DMS 273 (cell line): ENCODE measurements at regions not wholly inside any gene's neighbourhood (a gene's known extent, or its start where the extent isn't known, plus 50 kb on each side); places are given as distances from the start of the nearest gene placed in this dataset.
A peak's percentile ranks its signal among the peaks of the same experiment; 100 is the strongest.

ENCODE experiments used
- DNase-seq: peaks from one replicate; lab custom pipeline; 2025; ENCODE audit not compliant: unreplicated experiment; lab: John Stamatoyannopoulos, UW

DNA sequence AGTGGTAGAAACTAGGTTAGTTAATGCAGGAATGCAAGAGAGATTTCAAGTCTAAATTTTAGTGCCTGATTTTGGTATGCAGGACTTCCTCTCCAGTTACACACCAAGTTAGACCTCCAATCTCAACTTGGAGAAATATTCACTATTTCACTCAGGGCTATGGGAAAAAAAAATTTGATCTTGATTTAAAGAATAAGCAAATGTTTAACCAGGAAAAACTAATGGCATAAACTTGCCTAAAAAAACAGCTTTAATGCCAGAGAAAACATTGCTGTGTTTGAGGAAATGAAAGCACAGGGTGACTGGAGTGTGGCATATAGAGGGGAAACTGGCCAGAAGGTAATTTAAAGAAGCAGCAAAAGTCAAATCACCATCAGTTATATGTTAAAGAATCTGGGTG is 575.4 kb upstream of the LRRC4C start:
- DNase-seq = no peak

DNA sequence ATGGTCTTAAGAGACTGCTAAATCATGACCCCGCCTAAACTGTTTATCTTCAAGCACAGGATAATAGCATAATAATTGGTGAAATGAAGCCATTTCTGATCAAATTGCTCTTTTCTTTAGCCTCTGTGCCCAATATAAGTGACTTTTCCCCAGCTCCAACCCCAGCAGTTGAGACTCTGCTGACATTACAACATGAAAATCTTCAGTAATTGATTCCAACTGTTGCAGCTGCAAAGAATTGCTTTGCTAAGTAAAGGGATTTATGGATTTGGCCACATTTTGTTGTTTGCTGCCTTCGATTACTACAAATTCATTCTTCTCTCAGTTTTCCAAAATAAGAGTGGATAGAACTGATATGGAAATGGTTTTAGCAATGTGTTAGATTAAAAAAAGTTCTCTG is 576.7 kb upstream of the LRRC4C start:
- DNase-seq = no peak

DNA sequence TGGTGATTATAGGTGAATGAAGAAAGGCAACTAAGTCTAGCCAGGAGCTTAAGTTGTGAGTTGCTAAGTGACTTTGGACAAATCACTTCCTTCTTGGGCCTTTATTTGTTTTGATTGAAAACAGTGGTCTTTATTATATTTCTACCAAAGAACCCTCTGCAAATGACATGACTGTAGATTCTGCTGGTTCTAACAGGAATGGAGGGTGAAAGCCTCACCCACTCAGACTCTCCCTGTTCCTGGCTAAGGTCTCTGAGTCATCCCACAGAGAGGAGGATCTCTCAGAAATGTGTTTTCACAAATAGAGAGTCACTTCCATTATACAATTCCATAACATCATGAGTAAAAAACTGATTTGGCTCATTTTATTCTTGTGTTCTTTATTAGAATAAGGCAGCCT is 583.9 kb upstream of the LRRC4C start:
- DNase-seq = no peak

DNA sequence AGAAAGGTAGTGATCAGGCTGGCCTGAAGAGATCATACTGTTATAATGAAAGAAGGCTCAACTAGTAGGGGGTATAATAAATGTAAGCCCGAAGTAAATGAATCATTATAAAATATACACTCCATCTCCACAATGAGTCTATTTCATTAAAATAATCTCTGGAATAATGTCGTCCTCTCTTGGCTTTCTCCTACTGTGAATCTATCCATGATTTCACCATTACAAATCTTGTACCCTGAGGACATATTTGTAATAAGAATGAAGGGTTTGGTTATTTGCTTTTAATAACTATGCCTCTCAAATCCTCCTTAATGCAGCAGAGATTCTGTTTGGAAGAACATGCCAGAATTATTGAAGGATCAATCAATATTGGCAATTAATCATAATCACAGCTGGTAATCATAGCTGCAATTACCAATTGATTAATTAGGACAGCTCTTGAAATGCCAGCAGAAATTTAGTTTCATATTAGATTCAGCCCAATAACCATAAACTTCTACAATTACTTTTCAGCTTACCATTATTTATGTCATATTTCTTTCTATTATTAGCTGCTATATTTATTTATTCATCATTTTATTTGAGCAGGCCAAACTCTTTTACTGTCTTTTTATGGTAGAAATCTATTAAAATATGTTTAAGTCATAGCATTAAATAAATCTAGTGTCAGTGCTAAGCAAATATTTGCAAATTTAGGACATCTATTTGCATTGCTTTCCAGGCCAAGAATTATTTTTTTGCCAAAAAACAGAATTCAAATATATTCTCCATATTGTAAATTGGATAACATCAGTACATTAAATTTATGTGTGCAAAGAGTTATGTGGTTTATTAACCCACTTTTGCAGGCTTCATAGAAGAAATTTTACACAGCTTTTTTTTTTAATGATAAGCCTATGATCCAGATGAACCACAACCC is 588.4 kb upstream of the LRRC4C start:
- DNase-seq = no peak

DNA sequence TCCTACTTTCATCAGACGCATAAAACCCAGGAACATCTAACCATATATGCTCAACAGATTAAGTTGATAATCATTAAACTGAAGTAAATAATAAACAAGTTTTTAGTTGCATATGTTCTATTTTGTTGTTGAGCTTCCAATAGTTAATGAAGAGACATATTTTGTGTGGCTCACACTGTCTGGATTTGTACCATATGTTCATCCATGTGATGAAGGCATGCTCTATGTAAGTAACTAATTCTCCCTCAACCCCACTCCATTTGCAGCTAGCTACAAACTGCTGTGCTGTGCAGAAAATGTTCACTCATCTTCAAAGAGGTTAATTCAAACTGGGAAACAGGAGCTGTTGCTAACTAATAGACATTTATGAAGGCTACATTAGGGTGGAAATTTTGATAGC is 589.7 kb upstream of the LRRC4C start:
- DNase-seq = no peak

DNA sequence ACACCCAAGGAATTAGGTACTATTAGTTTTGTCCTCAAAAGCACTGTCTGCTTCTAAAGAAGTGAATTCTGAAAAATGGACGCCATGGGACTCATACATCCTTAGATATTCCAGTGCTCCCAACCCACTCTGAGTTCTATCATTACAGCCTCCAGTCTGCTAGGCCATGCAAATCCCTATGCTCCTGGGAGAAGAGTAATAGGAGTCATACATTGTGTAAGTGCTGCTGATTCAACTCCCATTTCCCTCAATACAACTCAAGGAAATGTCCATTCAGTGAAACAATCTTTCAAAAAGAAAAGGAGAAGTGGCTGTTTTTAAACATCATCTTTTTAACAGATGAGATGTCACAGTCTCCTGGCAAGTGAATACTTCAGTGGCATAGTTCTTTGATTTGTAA is 590.2 kb upstream of the LRRC4C start:
- DNase-seq = no peak

DNA sequence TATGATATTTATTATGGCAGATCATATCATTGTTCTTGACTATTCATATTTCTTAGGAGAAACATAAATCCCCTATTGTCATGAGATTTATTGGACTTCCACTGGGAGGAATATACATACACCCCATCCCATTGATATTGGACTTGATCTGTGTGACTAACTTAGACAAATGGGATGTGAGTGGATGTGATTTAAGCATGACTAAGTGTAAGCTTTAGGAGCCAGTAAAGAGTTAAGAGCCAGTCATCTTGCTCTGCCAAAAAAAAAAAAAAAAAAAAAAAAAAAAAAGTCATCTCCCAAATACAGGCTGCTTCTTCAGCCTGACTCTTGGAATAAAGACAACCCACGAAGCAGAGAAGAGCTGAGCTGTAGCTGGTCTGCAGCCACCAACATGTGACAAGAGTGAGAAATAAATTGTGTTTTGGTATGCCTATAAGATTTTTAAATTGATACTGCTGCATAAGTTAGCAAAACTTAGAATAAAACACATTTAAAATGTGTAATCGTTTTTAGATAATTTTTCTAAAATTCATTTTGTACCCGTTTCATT is 595.0 kb upstream of the LRRC4C start:
- no peak for DNase-seq

DNA sequence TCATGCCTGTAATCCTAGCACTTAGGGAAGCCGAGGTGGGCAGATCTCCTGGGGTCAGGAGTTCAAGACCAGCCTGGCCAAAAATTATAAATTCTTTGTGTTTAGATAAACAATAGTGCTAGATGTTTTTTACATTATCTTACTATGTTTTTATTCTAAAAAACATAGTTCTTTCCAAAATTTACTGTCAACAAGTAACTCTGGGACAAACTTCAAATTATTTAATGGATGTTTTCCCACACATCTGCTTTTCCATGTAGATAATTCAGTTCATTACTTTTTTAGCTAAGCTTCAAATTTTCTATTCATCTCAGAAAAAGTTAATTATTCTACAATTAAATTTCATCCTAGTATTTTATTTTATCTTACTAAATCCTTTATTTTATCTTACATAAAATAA is 596.2 kb upstream of the LRRC4C start:
- DNase-seq = no peak

DNA sequence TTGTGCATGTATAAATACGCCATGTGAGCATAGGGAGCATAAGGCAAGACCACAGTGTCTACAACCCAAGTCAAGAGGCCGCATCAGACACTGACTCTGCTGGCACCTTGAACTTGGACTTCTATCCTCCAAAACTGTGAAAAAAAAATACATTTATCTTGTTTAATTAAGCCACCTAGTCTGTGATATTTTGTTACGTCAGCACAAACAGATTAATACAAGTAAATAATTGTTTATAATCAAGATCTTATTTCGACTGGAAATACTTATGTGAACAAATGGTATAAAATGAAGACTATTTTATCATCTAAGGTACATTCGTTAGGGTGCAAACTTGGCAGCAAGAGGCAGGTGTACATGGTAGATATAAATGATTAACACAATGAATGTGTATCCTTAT is 599.3 kb upstream of the LRRC4C start:
- no peak for DNase-seq

DNA sequence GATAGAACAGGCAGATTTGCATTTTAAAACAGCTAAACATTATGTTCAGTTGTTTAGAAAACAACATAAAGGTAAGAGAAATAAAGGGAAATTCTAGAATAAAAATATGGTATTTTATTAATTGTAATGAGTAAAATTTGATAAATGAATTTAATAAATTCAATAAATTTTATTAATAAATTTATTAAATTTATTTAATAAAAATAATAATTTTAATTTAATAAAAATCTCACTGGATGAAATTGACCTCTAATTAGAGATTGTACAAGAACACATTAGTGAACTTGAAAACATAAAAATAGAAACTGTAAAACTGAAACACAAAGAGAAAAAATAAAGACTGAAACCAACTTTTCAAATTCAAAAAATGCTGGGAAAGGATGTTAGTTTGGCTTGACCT is 605.7 kb upstream of the LRRC4C start:
- DNase-seq = no peak

DNA sequence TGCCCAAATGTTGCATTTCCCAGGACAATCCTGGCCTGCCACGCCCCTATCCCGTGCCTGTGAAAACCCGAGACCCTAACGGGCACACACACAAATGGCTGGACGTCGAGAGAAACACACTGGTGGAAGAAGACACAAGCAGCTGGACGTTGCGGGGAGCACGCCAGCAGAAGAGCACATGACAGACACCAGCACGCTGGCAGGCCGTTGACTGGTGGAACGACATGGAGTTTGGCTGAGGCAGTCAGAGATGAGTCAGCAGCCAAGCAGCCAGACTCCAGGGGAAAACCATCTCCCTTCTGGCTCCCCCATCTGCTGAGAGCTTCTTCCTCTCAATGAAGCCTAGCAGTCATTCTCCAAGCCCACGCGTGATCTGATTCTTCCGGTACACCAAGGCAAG is 606.7 kb upstream of the LRRC4C start:
- peak; percentile 1 for DNase-seq

DNA sequence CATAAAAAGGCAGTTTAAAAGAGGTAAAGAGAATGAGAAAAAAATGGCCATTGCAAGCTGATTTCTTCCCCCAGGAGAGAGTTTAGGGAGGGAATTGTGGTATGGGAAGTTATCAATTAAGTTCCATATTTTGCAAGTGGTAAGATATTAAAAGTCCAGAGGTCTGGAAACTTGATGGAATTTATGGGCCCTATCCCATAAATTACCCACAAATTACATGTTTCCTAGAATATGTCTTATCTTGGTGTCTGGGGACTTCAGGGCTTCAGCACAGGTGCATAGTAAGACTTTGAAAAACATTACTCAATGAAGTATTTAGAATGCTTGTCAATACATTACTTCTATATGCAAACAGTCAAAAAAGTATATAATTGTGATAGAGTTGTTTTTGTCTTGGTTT is 614.9 kb upstream of the LRRC4C start:
- DNase-seq = no peak

DNA sequence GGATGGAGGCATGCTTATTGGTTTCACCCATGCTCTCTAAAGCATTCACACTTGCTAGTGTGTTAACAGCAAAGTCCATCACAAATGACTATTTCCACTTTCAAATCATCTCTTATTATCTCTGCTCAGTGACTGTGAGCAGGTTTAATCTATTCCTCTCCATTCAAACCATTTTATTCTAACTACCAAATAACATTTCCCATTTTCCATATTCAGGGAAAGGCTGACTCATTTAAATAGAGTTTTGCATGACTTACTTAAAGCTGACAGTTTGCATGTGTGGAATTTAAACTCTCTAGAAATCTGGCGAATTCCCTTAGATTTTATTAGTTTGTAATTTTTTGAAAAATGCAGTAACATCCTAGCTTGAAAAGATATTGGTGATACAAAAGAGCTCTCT is 615.7 kb upstream of the LRRC4C start:
- DNase-seq = no peak

DNA sequence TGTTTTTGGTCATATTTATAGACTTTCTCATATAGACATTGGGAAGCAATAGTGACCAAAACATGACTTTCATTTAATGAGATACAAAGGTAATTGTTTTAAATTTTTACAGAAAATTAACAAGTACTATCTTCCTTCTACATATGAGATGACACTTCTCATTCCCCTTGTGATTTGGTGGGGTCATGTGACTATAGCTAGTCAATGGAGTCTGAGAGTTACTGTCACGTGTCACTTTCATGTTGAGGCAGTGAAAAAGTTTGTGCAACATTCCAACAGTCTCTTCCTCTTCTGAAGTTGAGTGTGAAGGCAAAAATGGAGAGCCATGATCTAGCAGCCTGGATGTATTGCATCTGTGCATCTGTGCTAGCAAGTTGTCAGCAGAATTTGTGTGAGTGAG is 618.3 kb upstream of the LRRC4C start:
- no peak for DNase-seq

DNA sequence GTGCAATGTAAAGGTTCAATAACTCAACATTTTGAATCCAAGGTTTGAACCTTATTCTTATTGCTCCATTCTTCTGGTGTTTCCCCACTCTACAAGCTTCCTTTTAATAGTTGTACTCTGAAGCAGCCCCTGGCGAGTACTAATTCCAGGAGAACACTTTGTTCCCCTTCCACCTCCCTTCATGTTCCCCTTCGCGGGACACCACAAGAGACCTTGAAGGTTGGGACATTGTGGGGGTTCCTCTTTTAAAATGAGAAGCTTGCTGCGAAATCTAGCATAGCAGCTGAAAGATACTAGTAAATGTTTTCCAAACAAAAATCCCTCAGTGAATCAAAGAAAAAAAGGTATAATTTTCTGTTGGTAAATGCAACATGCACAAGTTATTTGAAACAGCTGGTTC is 626.3 kb upstream of the LRRC4C start:
- DNase-seq = no peak

DNA sequence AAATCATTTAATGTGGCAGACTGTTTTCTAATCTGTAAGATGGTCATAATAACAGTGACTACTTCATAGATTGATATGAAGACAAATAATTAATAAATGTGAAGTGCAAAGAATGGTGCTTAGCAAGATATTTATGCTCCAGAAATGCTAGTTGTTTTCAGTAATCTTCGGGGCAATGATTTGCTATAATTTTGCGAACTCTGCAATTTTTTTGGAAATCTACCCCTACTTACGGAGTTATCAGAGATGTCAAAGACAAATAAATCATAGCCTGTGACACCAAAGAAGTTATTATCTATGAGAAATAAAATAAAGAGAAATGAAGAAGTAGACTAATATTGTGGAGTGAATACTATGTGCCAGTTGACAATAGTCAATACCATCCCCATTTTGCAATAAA is 634.1 kb upstream of the LRRC4C start:
- DNase-seq = no peak

DNA sequence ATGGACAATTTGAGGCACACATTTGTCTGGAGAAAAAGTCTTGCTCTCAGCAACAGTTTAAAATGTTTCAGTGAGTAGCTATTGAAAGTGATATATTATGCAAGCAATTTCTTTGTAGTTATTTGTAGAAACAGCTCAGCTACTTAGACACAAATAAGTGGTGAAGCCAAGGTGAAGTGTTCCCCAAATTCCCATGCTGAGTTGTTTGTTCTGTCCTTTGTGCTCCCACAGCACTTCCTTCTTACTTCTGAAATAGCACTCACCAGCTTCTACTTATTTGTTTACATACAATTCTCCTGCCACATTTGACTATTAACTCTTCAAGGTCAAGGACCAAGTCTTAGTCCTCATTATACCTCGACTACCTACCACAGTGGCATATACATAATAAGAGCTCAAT is 638.6 kb upstream of the LRRC4C start:
- no peak for DNase-seq

DNA sequence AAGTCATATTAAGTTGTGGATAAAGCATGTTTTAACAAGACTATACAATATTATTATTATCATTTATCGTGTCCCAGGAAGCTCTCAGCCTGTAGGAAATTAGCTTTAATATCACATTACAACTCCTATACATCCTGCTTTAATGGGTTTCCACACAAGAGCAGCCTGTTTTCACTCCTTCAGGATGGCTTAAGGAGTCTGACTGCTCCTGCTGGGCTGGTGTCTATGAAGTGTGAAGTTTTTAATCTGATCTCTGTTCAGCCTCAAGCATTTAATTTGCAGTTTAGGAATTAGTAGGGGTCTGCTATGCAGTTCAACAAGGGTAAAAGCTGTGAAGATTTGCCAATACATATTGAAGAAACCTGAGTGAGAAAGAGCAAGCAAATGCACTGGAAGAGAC is 653.4 kb upstream of the LRRC4C start:
- DNase-seq = no peak

DNA sequence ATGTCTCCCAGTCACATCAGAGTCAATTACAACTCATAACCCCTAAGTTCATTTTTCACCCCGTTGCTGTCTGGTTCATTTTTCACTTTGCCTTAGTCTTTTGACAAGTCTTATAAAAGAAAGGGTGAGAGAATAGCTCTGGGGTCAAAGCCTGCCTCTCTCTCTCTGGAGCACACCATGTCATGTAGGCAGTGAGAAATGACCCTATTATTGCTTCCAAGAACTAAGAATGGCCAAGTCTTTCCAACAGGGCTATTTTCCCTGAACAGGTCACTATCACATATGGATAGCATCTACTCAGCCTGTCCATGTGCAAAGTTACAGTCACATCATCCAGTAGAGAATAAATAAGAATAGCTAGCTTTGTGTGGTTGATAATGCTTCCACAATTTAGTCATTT is 655.5 kb upstream of the LRRC4C start:
- no peak for DNase-seq

DNA sequence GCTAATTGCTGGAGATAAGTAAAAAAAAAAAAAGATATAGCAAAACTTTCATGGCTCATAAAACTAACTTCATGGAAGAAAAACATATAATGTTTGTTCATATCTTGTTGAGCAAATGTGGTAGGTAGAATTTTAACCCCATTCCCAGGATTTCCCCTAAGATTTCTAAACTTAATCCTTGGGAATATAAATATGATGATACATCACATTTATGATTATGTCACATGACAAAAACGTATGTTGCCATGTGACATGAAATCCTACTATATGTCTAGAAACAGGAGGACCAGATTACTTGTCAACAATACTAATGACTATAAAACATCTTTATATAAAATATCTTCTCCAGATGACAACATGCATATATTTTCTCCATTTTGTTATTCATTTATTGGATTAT is 679.0 kb upstream of the LRRC4C start:
- no peak for DNase-seq

DNA sequence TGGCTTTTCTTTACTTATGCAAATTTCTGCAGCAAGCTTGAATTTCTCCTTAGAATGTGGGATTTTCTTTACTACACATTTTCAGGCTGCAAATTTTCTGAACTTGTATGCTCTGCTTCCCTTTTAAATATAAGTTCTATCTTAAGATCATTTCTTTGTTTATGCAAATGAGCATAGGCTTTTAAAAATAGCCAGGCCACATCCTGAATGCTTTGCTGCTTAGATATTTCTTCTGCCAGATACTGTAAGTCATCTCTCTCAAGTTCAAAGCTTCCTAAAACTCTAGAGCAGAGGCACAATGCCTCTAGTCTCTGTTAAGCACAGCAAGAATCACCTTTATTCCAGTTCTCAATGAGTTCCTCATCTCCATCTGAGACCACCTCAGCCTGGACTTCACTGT is 685.9 kb upstream of the LRRC4C start:
- DNase-seq = no peak

DNA sequence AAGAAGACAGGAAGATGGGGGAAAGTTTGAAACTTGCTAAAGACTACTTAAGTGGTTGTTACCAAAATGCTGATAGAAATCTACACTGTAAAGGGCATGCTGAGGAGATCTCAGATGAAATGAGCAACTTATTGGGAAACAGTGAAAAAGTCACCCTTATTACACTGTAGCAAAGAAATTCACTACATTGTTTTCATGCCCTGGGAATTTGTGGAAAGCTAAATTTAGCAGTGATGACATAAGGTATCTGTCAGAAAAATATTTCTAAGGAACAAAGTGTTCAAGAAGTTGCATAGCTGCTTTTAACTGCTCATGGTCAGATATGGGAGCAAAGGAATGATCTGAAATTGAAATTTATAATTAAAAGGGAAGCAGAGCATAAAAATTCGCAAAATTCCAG is 702.4 kb upstream of the LRRC4C start:
- no peak for DNase-seq

DNA sequence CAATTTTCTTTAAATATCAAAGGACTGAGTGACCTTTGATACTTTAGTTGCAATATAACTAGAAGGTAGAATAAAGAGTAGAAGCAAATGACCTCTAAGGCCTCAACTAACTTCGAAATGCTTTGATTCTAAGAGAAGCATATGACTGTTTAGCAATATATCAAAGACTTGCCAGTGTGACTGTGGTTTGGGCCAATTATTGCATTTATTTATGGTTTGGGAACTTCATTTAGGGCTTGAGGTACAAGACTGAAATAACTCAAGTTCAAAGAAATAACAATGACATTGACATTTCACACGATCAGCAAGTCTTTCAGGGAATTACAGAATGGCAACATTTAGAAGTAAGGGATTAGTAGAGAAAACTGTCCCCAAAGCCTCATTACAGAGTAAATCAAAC is 709.7 kb upstream of the LRRC4C start:
- DNase-seq = no peak
